Upper lobe of left lung (tissue), 6 donors: ENCODE measurements at regions not wholly inside any gene's neighbourhood (a gene's known extent, or its start where the extent isn't known, plus 50 kb on each side); places are given as distances from the start of the nearest gene placed in this dataset.

Source experiments
- ATAC-seq, 2 donors: fragments of 200-7000 bp; cut with Tn5 transposase; one replicate each; pipeline ENCODE4 v1.9.1; 2022; ENCODE audit warnings: mild to moderate bottlenecking in 2 of 2, moderate library complexity in 2 of 2; ENCODE audit not compliant: low FRiP score in 2 of 2
- DNase-seq, 2 donors: peaks; one replicate each; pipeline ENCODE4 v3.0.0-alpha.2; 2019 to 2020
- H3K27ac ChIP-seq, 4 donors: fragments of 200-600 bp; sonication (generic); one replicate each; pipeline ENCODE4 v1.5.1; 2016 to 2019
- H3K27me3 ChIP-seq, 4 donors: fragments of 200-600 bp; sonication (generic); one replicate each; pipeline ENCODE4 v1.5.1; 2017 to 2019
- H3K36me3 ChIP-seq, 4 donors: fragments of 200-600 bp; sonication (generic); one replicate each; pipeline ENCODE4 v1.5.1; 2016 to 2019
- H3K4me1 ChIP-seq, 4 donors: fragments of 200-600 bp; sonication (generic); one replicate each; pipeline ENCODE4 v1.5.1; 2018 to 2019
- H3K4me3 ChIP-seq, 4 donors: fragments of 200-600 bp; sonication (generic); one replicate each; pipeline ENCODE4 v1.5.1; 2017 to 2019; ENCODE audit warnings: mild to moderate bottlenecking in 2 of 4, moderate library complexity in 1 of 4
- H3K9me3 ChIP-seq, 4 donors: fragments of 200-600 bp; sonication (generic); one replicate each; pipeline ENCODE4 v1.5.1; 2018 to 2019
- EP300 ChIP-seq, 4 donors: sonication (generic); formaldehyde crosslinking; IDR thresholded peaks; one replicate each; pipeline ENCODE4 v1.5.1; 2017; ENCODE audit warnings: antibody characterized with exemption in 4 of 4, control low read depth in 2 of 4
- POLR2A ChIP-seq, 4 donors: fragments of 450-650 bp; IDR thresholded peaks; one replicate each; pipeline ENCODE4 v1.5.1; 2016 to 2017; ENCODE audit warnings: antibody characterized with exemption in 4 of 4, mild to moderate bottlenecking in 2 of 4
- POLR2AphosphoS5 ChIP-seq, 2 donors: sonication (generic); formaldehyde crosslinking; IDR thresholded peaks; one replicate each; pipeline ENCODE4 v1.5.1; 2017; ENCODE audit warnings: antibody characterized with exemption in 2 of 2
- WGBS, 2 donors: methylation state at CpG; one replicate each; pipeline ENCODE4 v1.1.5; 2017 to 2018; 5-methylcytosine and 5-hydroxymethylcytosine counted together
- TF ChIP-seq, protein P1 (sequence below), 6 experiments: fragments of 450-650 bp in 4 of 6; fragments of 200-600 bp in 2 of 6; sonication (generic) in 2 of 6; IDR thresholded peaks; one replicate each; pipeline ENCODE4 v1.5.1; 2016 to 2019; ENCODE audit warnings: antibody characterized with exemption in 6 of 6
- donor health status: DM: no; HTN: no; CAD: no; lungs with moderate emphysema.
- donor health status: DM: no; HTN: yes; CAD: no; lungs with severe emphysema.

- Histone ChIP-seq H3K9me3 (no peaks in the 10 kb centered on the region), H3K27me3 (no peaks in the 10 kb centered on the region), H3K27ac (no peak overlapping the region), H3K36me3 (no peaks in the 10 kb centered on the region), H3K4me1 (peaks cover 0 to 14% (median 8%) of the 10 kb centered on the region in 4 donors), H3K4me3 (no peak overlapping the region)
- WGBS, 2 donors = 77 to 83% methylated on average over 4 of the region's 4 CpGs
- ATAC-seq = peak in 1 of 2 donors; percentile 74
- TF ChIP-seq, protein P1, sequence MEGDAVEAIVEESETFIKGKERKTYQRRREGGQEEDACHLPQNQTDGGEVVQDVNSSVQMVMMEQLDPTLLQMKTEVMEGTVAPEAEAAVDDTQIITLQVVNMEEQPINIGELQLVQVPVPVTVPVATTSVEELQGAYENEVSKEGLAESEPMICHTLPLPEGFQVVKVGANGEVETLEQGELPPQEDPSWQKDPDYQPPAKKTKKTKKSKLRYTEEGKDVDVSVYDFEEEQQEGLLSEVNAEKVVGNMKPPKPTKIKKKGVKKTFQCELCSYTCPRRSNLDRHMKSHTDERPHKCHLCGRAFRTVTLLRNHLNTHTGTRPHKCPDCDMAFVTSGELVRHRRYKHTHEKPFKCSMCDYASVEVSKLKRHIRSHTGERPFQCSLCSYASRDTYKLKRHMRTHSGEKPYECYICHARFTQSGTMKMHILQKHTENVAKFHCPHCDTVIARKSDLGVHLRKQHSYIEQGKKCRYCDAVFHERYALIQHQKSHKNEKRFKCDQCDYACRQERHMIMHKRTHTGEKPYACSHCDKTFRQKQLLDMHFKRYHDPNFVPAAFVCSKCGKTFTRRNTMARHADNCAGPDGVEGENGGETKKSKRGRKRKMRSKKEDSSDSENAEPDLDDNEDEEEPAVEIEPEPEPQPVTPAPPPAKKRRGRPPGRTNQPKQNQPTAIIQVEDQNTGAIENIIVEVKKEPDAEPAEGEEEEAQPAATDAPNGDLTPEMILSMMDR (IDR thresholded peaks at IDR 0.05) = no peak
- TF ChIP-seq POLR2AphosphoS5 (IDR thresholded peaks at IDR 0.05) (no peak), EP300 (IDR thresholded peaks at IDR 0.05) (no peak), POLR2A (IDR thresholded peaks at IDR 0.05) (no peak)
- DNase-seq = no peak
These were observed 102.0 kb upstream of the STEAP1B start for GRCh38 chr7:22601812-22602565.

DNA sequence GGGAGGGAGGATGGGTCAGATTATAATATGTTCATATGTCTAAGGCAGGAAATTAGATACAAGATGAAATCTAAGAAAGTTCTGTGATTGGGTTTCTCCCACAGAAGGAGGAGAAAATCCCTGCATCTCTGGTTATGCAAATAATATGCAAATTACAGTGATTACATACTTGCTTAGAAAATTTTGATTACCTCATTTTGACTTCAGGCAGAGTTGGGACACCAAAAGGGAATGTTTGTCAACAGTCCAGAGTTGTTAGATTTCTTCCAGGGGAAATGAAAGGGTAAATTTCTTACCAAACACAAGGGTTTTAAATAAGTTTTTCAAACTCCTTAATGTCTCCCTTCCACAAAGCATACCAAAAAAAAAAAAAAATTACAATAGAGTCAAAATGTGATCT, 101.4 kb upstream of the STEAP1B start:
- Histone ChIP-seq H3K27ac (no peak overlapping the region), H3K4me1 (peaks cover 0 to 14% (median 8%) of the 10 kb centered on the region in 4 donors), H3K4me3 (no peak overlapping the region), H3K27me3 (no peaks in the 10 kb centered on the region), H3K9me3 (no peaks in the 10 kb centered on the region), H3K36me3 (no peaks in the 10 kb centered on the region)
- DNase-seq (no peak), ATAC-seq (peak in 1 of 2 donors; percentile 28)
- TF ChIP-seq, protein P1 (IDR thresholded peaks at IDR 0.05) = no peak
- TF ChIP-seq POLR2A (IDR thresholded peaks at IDR 0.05) = no peak
- TF ChIP-seq POLR2AphosphoS5 (IDR thresholded peaks at IDR 0.05) = no peak

DNA sequence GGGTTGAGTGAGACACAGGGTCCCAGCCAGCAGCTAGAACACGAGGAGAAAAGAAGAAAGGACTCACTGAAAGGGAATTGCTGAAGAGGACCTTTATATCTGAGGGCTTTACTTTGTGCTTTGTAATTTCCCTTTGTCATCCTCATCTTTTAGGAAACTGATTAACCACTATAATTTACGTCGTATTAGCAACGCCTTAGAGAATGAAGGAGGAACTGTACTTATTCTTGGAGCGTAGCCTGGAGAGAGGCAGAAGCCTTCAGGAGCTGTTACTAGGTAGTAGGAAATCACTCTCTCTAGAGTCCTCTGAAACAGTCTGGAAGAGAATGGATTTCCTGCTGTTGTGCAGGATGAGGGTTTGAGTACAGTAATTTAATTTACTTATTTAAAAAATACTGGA, 101.0 kb upstream of the STEAP1B start:
- TF ChIP-seq POLR2A (IDR thresholded peaks at IDR 0.05) (no peak), EP300 (IDR thresholded peaks at IDR 0.05) (no peak), POLR2AphosphoS5 (IDR thresholded peaks at IDR 0.05) (no peak)
- TF ChIP-seq, protein P1 (IDR thresholded peaks at IDR 0.05) = no peak
- 44 to 64% methylated on average over 5 of the region's 5 CpGs for WGBS, 2 donors
- H3K4me1 ChIP-seq = peaks cover 0 to 14% (median 8%) of the 10 kb centered on the region in 4 donors
- H3K36me3 ChIP-seq = no peaks in the 10 kb centered on the region
- H3K27me3 ChIP-seq = no peaks in the 10 kb centered on the region
- DNase-seq (no peak), ATAC-seq (peak in 1 of 2 donors; percentile 57)
- no peak overlapping the region for H3K4me3 ChIP-seq
- H3K27ac ChIP-seq = no peak overlapping the region
- H3K9me3 ChIP-seq = no peaks in the 10 kb centered on the region

DNA sequence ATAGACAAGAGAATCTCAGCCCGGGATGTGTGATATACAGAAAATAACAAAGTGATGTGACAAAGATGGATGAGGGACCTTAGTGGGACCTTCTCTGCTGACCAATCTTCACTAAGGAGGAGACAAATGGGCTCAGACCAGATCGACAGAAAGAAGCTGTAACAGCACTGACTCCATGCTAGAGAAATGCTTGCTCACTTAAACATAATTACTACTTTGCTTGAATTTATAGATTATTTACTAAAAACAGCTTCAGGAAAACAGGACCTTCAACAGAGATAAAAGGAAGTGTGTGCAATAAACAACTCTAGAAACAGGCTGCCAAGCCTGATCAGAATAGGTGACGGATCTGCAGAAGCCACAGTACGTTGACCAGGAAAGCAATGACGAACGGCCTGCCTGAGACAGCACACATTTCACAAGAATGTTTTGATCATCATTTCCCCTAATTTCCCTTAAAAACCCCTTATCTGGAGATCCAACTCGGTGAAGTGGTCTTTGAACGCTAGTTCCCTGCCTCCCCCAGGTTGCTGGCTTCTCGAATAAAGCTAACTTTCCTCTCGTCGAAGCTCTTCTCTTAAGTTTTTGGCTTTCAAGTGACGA, 98.4 kb upstream of the STEAP1B start:
- TF ChIP-seq, protein P1 (IDR thresholded peaks at IDR 0.05) = no peak
- TF ChIP-seq POLR2AphosphoS5 (IDR thresholded peaks at IDR 0.05) = no peak
- TF ChIP-seq POLR2A (IDR thresholded peaks at IDR 0.05) = no peak
- TF ChIP-seq EP300 (IDR thresholded peaks at IDR 0.05) = no peak
- 65 to 66% methylated on average over 12 of the region's 12 CpGs for WGBS, 2 donors
- Histone ChIP-seq H3K36me3 (no peaks in the 10 kb centered on the region), H3K4me3 (no peak overlapping the region), H3K27me3 (no peaks in the 10 kb centered on the region), H3K4me1 (peaks cover 0 to 14% (median 8%) of the 10 kb centered on the region in 4 donors), H3K27ac (no peak overlapping the region), H3K9me3 (no peaks in the 10 kb centered on the region)
- DNase-seq (no peak), ATAC-seq (no peak)
